Esophagus muscularis mucosa (tissue), 4 donors: ENCODE measurements at regions not wholly inside any gene's neighbourhood (a gene's known extent, or its start where the extent isn't known, plus 50 kb on each side); places are given as distances from the start of the nearest gene placed in this dataset.

ENCODE experiments used
- DNase-seq: peaks from one replicate; pipeline ENCODE4 v3.0.0-alpha.2; 2017; ENCODE audit errors: extremely low spot score
- H3K27ac ChIP-seq, 4 donors: fragments of 200-600 bp; sonication (generic); replicated peaks in 1 of 4; 1 replicate in 3 of 4; 2 replicates in 1 of 4; pipeline ENCODE4 v1.5.1; 2016 to 2019; ENCODE audit warnings: mild to moderate bottlenecking in 1 of 4
- H3K27me3 ChIP-seq, 4 donors: fragments of 200-600 bp; sonication (generic); one replicate each; pipeline versions ENCODE4 v1.5.1 to v1.6.0; 2016 to 2019
- H3K36me3 ChIP-seq, 4 donors: fragments of 200-600 bp; sonication (generic); one replicate each; pipeline ENCODE4 v1.5.1; 2016 to 2019
- H3K4me1 ChIP-seq, 4 donors: fragments of 200-600 bp; sonication (generic); one replicate each; pipeline ENCODE4 v1.5.1; 2016 to 2019
- H3K4me3 ChIP-seq, 4 donors: fragments of 200-600 bp; sonication (generic); 1 replicate in 2 of 4; 2 replicates in 2 of 4; pipeline ENCODE4 v1.5.1; 2016 to 2019; ENCODE audit warnings: mild to moderate bottlenecking in 4 of 4, moderate library complexity in 1 of 4
- H3K9me3 ChIP-seq, 4 donors: fragments of 200-600 bp; sonication (generic); 1 replicate in 3 of 4; 2 replicates in 1 of 4; pipeline ENCODE4 v1.5.1; 2016 to 2019
- EP300 ChIP-seq: sonication (generic); formaldehyde crosslinking; IDR thresholded peaks from one replicate; pipeline ENCODE4 v1.6.1; 2017; ENCODE audit warnings: antibody characterized with exemption
- POLR2A ChIP-seq: fragments of 450-650 bp; IDR thresholded peaks from one replicate; pipeline ENCODE4 v1.6.1; 2017; ENCODE audit warnings: antibody characterized with exemption, moderate library complexity, mild to moderate bottlenecking, low read depth
- POLR2AphosphoS5 ChIP-seq, 2 donors: sonication (generic); formaldehyde crosslinking; IDR thresholded peaks; one replicate each; pipeline ENCODE4 v1.6.1; 2017; ENCODE audit warnings: antibody characterized with exemption in 2 of 2
- whole genome bisulfite sequencing: methylation state at CpG from one replicate; pipeline ENCODE4 v1.1.5; 2018; 5-methylcytosine and 5-hydroxymethylcytosine counted together
- intact Hi-C: fragments of 100-400 bp; cut with DNase I; formaldehyde crosslinking; loops from one replicate; pipeline ENCODE4 v1.15.1; 2023
- TF ChIP-seq, protein P1 (sequence below), 3 experiments: fragments of 200-600 bp in 2 of 3; fragments of 450-650 bp in 1 of 3; sonication (generic) in 2 of 3; IDR thresholded peaks; one replicate each; pipeline ENCODE4 v1.5.1; 2017 to 2019; ENCODE audit warnings: antibody characterized with exemption in 3 of 3, mild to moderate bottlenecking in 2 of 3, moderate library complexity in 1 of 3

DNA sequence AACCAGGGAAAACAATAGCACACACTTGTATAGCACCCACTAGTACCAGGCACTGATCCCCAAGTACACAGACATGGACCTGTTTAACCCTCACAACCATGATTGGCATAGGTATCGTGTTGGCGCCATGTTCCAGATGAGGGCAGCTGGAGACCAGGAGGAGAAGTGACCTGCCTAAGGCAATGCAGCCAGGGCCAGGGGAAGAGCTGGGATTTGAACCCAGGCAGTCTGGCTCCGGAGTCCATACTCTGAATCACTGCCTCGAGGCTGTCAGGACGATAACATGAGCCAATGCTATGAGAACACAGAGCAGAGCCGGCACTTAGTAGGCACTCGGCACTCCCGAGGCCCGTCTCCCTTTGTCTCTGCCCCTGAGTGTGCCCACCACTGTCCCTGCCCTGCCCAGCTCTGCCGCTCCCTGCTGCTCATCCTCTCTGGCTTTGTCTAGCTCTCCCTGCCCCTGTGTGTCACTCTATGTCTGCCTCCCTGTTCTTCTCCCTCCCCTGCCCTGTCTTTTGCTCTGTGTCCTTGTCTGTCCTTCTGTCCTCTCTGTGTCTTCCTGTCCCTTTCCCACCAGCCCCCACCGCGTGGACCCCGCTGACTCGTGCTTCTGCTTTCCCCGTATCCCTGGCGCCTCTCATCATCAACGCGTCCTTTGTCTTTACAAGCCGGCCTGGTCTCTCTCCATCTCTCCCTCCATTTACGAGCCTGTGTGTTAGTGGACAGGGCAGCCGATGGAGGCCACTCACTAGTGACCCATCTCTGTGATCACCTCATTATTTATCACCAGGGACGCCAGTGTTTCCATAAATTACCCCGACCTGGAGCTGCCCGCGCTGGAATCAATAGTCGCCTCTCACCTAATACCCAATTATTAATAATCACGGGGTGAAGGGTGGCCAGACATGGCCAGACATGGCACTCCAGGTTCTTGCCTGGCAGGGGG lies 99.4 kb upstream of the MVB12B start:
- no peaks in the 10 kb centered on the region for H3K36me3 ChIP-seq
- peaks cover 0 to 15% (median 6%) of the 10 kb centered on the region in 4 donors for H3K4me1 ChIP-seq
- H3K27me3 ChIP-seq = peaks cover 0 to 23% (median 8%) of the 10 kb centered on the region in 4 donors
- H3K27ac ChIP-seq = no peak overlapping the region
- TF ChIP-seq EP300 (no peak), POLR2A (no peak), POLR2AphosphoS5 (IDR thresholded peaks at IDR 0.05) (no peak)
- TF ChIP-seq, protein P1, sequence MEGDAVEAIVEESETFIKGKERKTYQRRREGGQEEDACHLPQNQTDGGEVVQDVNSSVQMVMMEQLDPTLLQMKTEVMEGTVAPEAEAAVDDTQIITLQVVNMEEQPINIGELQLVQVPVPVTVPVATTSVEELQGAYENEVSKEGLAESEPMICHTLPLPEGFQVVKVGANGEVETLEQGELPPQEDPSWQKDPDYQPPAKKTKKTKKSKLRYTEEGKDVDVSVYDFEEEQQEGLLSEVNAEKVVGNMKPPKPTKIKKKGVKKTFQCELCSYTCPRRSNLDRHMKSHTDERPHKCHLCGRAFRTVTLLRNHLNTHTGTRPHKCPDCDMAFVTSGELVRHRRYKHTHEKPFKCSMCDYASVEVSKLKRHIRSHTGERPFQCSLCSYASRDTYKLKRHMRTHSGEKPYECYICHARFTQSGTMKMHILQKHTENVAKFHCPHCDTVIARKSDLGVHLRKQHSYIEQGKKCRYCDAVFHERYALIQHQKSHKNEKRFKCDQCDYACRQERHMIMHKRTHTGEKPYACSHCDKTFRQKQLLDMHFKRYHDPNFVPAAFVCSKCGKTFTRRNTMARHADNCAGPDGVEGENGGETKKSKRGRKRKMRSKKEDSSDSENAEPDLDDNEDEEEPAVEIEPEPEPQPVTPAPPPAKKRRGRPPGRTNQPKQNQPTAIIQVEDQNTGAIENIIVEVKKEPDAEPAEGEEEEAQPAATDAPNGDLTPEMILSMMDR (IDR thresholded peaks at IDR 0.05) = no peak
- 88% methylated on average over 27 of the region's 27 CpGs for WGBS
- peak; percentile 90 for DNase-seq
- intact Hi-C loops = loop anchor here (5.0 to 10.0 kb wide), 2 partner anchors 662 to 820 kb away; no protein-coding TSS in a partner anchor
- no peak overlapping the region for H3K4me3 ChIP-seq
- H3K9me3 ChIP-seq = no peaks in the 10 kb centered on the region

DNA sequence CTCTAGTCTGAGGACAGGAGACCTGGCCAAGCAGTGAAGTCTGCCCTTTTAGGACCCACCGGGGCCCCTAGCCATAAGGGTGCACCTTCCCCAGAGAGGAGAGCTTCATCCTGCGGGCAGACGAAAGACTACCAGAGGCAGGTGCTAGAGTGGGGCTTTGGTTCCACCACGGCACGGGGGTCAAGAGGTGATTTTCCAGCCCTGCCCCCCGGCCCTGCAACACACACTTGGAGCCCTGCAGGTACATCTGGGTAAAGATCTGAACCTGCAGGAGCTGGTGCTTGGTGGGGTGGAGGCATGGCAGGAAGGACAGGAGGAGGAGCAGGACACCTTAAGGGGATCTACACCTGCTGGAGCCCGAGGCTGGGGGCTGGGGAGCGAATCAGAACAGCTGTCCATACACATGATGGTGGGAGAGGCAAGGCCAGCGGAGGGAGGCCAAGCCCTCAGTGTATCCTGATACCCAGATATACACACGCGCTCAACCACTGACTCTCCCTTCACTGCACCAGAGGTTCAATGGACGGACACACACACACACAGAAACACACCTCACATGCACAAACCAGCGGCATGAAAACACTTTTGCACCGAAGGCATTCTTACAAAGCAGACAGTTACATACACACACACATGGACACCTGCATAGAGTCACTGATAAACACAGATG lies 98.4 kb upstream of the MVB12B start:
- H3K27ac ChIP-seq = no peak overlapping the region
- H3K36me3 ChIP-seq = no peaks in the 10 kb centered on the region
- no peak overlapping the region for H3K4me3 ChIP-seq
- WGBS = 86% methylated on average over 8 of the region's 14 CpGs
- H3K4me1 ChIP-seq = peaks cover 0 to 8% (median 3%) of the 10 kb centered on the region in 4 donors
- H3K9me3 ChIP-seq = no peaks in the 10 kb centered on the region
- DNase-seq = peak; percentile 80
- intact Hi-C loops = loop anchor here (5.0 to 10.0 kb wide), 2 partner anchors 663 to 821 kb away; no protein-coding TSS in a partner anchor
- no peak for TF ChIP-seq POLR2AphosphoS5 (IDR thresholded peaks at IDR 0.05)
- TF ChIP-seq, protein P1 (IDR thresholded peaks at IDR 0.05) = no peak
- TF ChIP-seq POLR2A = no peak
- no peak for TF ChIP-seq EP300
- peaks cover 0 to 13% (median 0%) of the 10 kb centered on the region in 4 donors for H3K27me3 ChIP-seq

DNA sequence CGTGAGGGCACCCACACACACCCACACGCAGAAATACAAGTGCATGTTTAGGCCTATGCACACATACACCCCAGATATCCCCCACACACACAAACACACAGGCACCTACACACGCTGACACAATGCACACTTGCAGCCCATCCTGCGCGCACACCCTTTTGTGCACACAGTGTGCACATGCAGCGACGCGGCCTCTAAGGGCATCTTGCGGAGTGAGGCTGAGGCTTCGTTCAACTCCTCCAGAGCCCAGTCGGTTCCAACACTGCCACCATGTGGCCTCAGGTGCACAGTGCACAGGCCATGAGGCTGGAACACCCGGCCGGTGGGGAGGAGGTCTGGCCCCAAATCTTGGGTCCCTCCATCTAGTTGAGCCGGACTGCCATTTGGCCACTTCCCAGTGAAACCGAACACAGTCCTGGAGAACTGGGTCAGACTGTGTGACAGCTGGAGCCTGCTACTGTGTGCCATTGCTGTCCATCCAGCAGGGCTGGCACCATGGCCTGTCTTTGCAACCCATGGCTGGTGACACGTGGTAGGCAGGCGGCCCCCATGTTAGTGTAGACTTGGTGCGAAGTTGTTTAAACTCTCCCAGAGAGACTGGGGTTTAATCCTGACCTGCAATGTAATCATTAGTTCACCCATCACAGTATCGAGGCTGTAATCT lies 97.7 kb upstream of the MVB12B start:
- peaks cover 0 to 8% (median 3%) of the 10 kb centered on the region in 4 donors for H3K4me1 ChIP-seq
- no peak overlapping the region for H3K27ac ChIP-seq
- peak; percentile 94 for DNase-seq
- WGBS = 43% methylated on average over 10 of the region's 19 CpGs
- intact Hi-C loops = loop anchor here (5.0 to 10.0 kb wide), 2 partner anchors 664 to 822 kb away; no protein-coding TSS in a partner anchor
- H3K27me3 ChIP-seq = peaks cover 0 to 6% (median 0%) of the 10 kb centered on the region in 4 donors
- H3K36me3 ChIP-seq = no peaks in the 10 kb centered on the region
- H3K9me3 ChIP-seq = no peaks in the 10 kb centered on the region
- TF ChIP-seq, protein P1 (IDR thresholded peaks at IDR 0.05) = peak in 2 of 3 experiments; percentile 89 to 97
- TF ChIP-seq EP300 = no peak
- no peak for TF ChIP-seq POLR2A
- no peak for TF ChIP-seq POLR2AphosphoS5 (IDR thresholded peaks at IDR 0.05)
- H3K4me3 ChIP-seq = no peak overlapping the region

DNA sequence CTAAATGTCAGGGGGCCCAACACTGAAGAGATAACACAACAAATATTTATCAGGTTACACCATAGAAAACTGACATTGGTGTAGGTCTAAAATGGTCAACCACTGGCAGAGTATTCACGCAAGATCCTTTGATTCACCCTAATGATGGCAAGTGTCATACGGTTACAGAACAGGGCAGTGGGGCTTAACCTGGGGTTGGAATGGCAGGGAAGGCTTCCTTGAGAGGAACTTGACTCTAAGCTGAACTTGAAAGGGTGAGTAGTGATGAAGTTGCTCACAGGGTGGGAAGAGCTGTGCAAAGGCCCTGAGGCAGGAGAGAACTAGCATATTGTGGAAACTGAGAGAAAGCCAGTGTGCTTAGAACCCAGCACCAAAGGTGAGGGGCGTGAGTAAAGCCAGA lies 97.1 kb upstream of the MVB12B start:
- peaks cover 0 to 5% (median 0%) of the 10 kb centered on the region in 4 donors for H3K27me3 ChIP-seq
- no peaks in the 10 kb centered on the region for H3K36me3 ChIP-seq
- H3K27ac ChIP-seq = no peak overlapping the region
- WGBS = 92% methylated on average over 3 of the region's 3 CpGs
- intact Hi-C loops = loop anchor here (5.0 to 10.0 kb wide), 2 partner anchors 665 to 822 kb away; no protein-coding TSS in a partner anchor
- DNase-seq = peak; percentile 34
- TF ChIP-seq EP300 = no peak
- no peak for TF ChIP-seq POLR2AphosphoS5 (IDR thresholded peaks at IDR 0.05)
- no peak for TF ChIP-seq POLR2A
- TF ChIP-seq, protein P1 (IDR thresholded peaks at IDR 0.05) = no peak
- H3K4me1 ChIP-seq = peaks cover 0 to 8% (median 3%) of the 10 kb centered on the region in 4 donors
- H3K4me3 ChIP-seq = no peak overlapping the region
- H3K9me3 ChIP-seq = no peaks in the 10 kb centered on the region
